Astrocyte of the cerebellum (primary cell): ENCODE measurements at regions not wholly inside any gene's neighbourhood (a gene's known extent, or its start where the extent isn't known, plus 50 kb on each side); places are given as distances from the start of the nearest gene placed in this dataset.
"Not testable (repeated sequence)": the region's sequence is repeated elsewhere in the genome, so short reads cannot be mapped to it uniquely, and the experiment has no call there.

ENCODE experiments used
- DNase-seq: peaks from one replicate; pipeline ENCODE4 v3.0.0-alpha.2; 2011; ENCODE audit warnings: low read depth
- H3K4me3 ChIP-seq: 2 replicates; pipeline ENCODE4 v1.5.1; 2011; ENCODE audit warnings: mild to moderate bottlenecking, low read depth, low read length, moderate library complexity
- CTCF ChIP-seq: IDR thresholded peaks from 2 replicates; pipeline ENCODE4 v1.5.1; 2012; ENCODE audit warnings: low read length, low read depth, moderate library complexity, mild to moderate bottlenecking; ENCODE audit errors: missing control alignments
- in situ Hi-C: cut with HindIII; loops from 2 replicates; pipeline ENCODE4 v1.10.0; 2017; ENCODE audit warnings: low sequenced_read_pairs

- in situ Hi-C loops, result no loop called here
- no peak for TF ChIP-seq CTCF
- no peak for DNase-seq
- no peak overlapping the region for H3K4me3 ChIP-seq
These were observed 564.1 kb downstream of the GBE1 start for GRCh38 chr3:81197386-81197785.

- TF ChIP-seq CTCF, result no peak
- in situ Hi-C loops, result no loop called here
- DNase-seq, result no peak
- H3K4me3 ChIP-seq, result no peak overlapping the region
These were observed 566.0 kb downstream of the GBE1 start for GRCh38 chr3:81195478-81195877.

- H3K4me3 ChIP-seq, result no peak overlapping the region
- TF ChIP-seq CTCF, result no peak
- in situ Hi-C loops, result no loop called here
These were observed 575.0 kb downstream of the GBE1 start for GRCh38 chr3:81186412-81186811.

GRCh38 chr3:81182086-81182875, 579.2 kb downstream of the GBE1 start:
- in situ Hi-C loops, H3K4me3 ChIP-seq, DNase-seq: not testable (repeated sequence)

More at GRCh38 chr3:81186412-81186811, 575.0 kb downstream of the GBE1 start:
- DNase-seq, result no peak

GRCh38 chr3:81173514-81173913, 587.9 kb downstream of the GBE1 start:
- TF ChIP-seq CTCF, result no peak
- H3K4me3 ChIP-seq, result no peak overlapping the region
- in situ Hi-C loops, result no loop called here
- DNase-seq, result no peak

GRCh38 chr3:81170298-81170697, 591.1 kb downstream of the GBE1 start:
- in situ Hi-C loops, result no loop called here

More at GRCh38 chr3:81170298-81170697, 591.1 kb downstream of the GBE1 start:
- no peak for TF ChIP-seq CTCF
- DNase-seq, result no peak
- H3K4me3 ChIP-seq, result no peak overlapping the region
